GM11168 (cell line): ENCODE measurements at regions not wholly inside any gene's neighbourhood (a gene's known extent, or its start where the extent isn't known, plus 50 kb on each side); places are given as distances from the start of the nearest gene placed in this dataset.

Experiments
- in situ Hi-C: fragments of 300-500 bp; cut with MboI; formaldehyde crosslinking; loops from one replicate; pipeline ENCODE4 v1.12.0; 2022; ENCODE audit warnings: low sequenced_read_pairs; ENCODE audit not compliant: unreplicated experiment

GRCh38 chr9:130780865-130781504 lies 54.1 kb upstream of the ABL1 start:
- in situ Hi-C loops: no loop called here

GRCh38 chr9:130781569-130781968 lies 53.5 kb upstream of the ABL1 start:
- in situ Hi-C loops: no loop called here

- in situ Hi-C loops: no loop called here
These were observed 52.0 kb upstream of the ABL1 start for GRCh38 chr9:130782886-130783530.

GRCh38 chr9:130785053-130785452 lies 50.0 kb upstream of the ABL1 start:
- in situ Hi-C loops: no loop called here
